Vagina (tissue), 2 donors: ENCODE measurements at regions not wholly inside any gene's neighbourhood (a gene's known extent, or its start where the extent isn't known, plus 50 kb on each side); places are given as distances from the start of the nearest gene placed in this dataset.

ENCODE experiments used
- POLR2A ChIP-seq, 2 donors: fragments of 450-650 bp; IDR thresholded peaks; one replicate each; pipeline ENCODE4 v1.6.1; 2017; ENCODE audit warnings: antibody characterized with exemption in 2 of 2, mild to moderate bottlenecking in 2 of 2, moderate library complexity in 2 of 2
- POLR2AphosphoS5 ChIP-seq, 2 donors: sonication (generic); formaldehyde crosslinking; IDR thresholded peaks; one replicate each; pipeline ENCODE4 v1.9.0; 2017; ENCODE audit warnings: antibody characterized with exemption in 2 of 2, mild to moderate bottlenecking in 2 of 2, low read depth in 1 of 2; ENCODE audit not compliant: insufficient read depth in 1 of 2
- TF ChIP-seq, protein P1 (sequence below), 3 experiments: fragments of 450-650 bp in 2 of 3; fragments of 200-600 bp in 1 of 3; sonication (generic) in 1 of 3; IDR thresholded peaks; one replicate each; pipeline ENCODE4 v1.5.1; 2017 to 2019; ENCODE audit warnings: antibody characterized with exemption in 3 of 3, mild to moderate bottlenecking in 2 of 3, moderate library complexity in 2 of 3

DNA sequence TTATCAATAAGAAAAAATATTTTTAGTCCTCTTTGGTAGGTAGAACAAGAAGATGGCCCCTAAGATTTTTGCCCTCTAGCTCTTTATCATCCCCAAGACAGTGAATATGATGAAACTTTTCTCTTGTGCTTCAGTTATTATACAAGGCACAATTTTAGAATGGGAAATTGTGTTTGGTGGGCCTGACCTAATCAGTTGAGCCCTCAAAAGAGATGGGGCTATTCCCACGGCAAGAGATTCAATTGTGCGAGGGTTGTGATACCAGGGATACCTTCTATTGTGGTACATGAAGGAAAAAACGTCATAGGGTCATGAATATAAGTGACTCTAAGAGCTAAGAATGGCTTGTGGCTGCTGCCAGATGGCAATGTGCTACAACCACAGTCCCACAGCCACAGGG is 94.0 kb upstream of the COX7C start:
- TF ChIP-seq, protein P1, sequence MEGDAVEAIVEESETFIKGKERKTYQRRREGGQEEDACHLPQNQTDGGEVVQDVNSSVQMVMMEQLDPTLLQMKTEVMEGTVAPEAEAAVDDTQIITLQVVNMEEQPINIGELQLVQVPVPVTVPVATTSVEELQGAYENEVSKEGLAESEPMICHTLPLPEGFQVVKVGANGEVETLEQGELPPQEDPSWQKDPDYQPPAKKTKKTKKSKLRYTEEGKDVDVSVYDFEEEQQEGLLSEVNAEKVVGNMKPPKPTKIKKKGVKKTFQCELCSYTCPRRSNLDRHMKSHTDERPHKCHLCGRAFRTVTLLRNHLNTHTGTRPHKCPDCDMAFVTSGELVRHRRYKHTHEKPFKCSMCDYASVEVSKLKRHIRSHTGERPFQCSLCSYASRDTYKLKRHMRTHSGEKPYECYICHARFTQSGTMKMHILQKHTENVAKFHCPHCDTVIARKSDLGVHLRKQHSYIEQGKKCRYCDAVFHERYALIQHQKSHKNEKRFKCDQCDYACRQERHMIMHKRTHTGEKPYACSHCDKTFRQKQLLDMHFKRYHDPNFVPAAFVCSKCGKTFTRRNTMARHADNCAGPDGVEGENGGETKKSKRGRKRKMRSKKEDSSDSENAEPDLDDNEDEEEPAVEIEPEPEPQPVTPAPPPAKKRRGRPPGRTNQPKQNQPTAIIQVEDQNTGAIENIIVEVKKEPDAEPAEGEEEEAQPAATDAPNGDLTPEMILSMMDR (IDR thresholded peaks at IDR 0.05), result no peak
- TF ChIP-seq POLR2AphosphoS5 (IDR thresholded peaks at IDR 0.05; ENCODE audit: insufficient read depth in 1 of 2, low read depth in 1 of 2) (no peak), POLR2A (IDR thresholded peaks at IDR 0.05) (no peak)
